SK-N-SH treated with all-trans-retinoic acid at 6 μM for 48 hours (cell line): ENCODE measurements at regions not wholly inside any gene's neighbourhood (a gene's known extent, or its start where the extent isn't known, plus 50 kb on each side); places are given as distances from the start of the nearest gene placed in this dataset.

Experiments used
- ATAC-seq: fragments of 200-7000 bp; cut with Tn5 transposase; 3 replicates; pipeline ENCODE4 v1.9.1; 2020; ENCODE audit warnings: mild to moderate bottlenecking, moderate library complexity
- ARNTL ChIP-seq: fragments of 450-650 bp; formaldehyde crosslinking; IDR thresholded peaks from 2 replicates; pipeline ENCODE4 v1.5.0; 2020; ENCODE audit warnings: low read depth, mild to moderate bottlenecking, moderate library complexity, borderline replicate concordance
- BACH2 ChIP-seq: fragments of 250-450 bp; sonication (Bioruptor Pico); IDR thresholded peaks from 2 replicates; pipeline ENCODE4 v1.9.0; 2021; ENCODE audit warnings: mild to moderate bottlenecking, borderline replicate concordance
- CREB5 ChIP-seq: fragments of 250-450 bp; sonication (Bioruptor Pico); IDR thresholded peaks from 2 replicates; pipeline ENCODE4 v1.5.1; 2020; ENCODE audit warnings: low read depth, mild to moderate bottlenecking, moderate library complexity
- CSDC2 ChIP-seq: fragments of 250-450 bp; sonication (Bioruptor Pico); IDR thresholded peaks from 2 replicates; pipeline ENCODE4 v1.5.0; 2020; ENCODE audit warnings: mild to moderate bottlenecking, moderate library complexity
- CSRNP3 ChIP-seq: fragments of 250-450 bp; sonication (Bioruptor Pico); IDR thresholded peaks from 2 replicates; pipeline ENCODE4 v1.5.1; 2021; ENCODE audit warnings: mild to moderate bottlenecking, moderate library complexity
- GLIS3 ChIP-seq: fragments of 250-450 bp; sonication (Bioruptor Pico); IDR thresholded peaks from 2 replicates; pipeline ENCODE4 v1.5.0; 2020; ENCODE audit warnings: mild to moderate bottlenecking, moderate library complexity
- ISL1 ChIP-seq: fragments of 250-450 bp; sonication (Bioruptor Pico); IDR thresholded peaks from 2 replicates; pipeline ENCODE4 v2.1.2; 2022; ENCODE audit warnings: mild to moderate bottlenecking, moderate library complexity
- OSR1 ChIP-seq: fragments of 250-450 bp; sonication (Bioruptor Pico); IDR thresholded peaks from 2 replicates; pipeline ENCODE4 v1.8.0; 2022; ENCODE audit warnings: moderate library complexity, mild to moderate bottlenecking, inconsistent platforms
- PATZ1 ChIP-seq: fragments of 250-450 bp; sonication (Bioruptor Pico); IDR thresholded peaks from 2 replicates; pipeline ENCODE4 v1.8.0; 2020; ENCODE audit warnings: mild to moderate bottlenecking, moderate library complexity, borderline replicate concordance
- PPARA ChIP-seq: fragments of 250-450 bp; sonication (Bioruptor Pico); IDR thresholded peaks from 2 replicates; pipeline ENCODE4 v1.5.0; 2020; ENCODE audit warnings: mild to moderate bottlenecking, borderline replicate concordance
- RARB ChIP-seq: fragments of 250-450 bp; sonication (Bioruptor Pico); IDR thresholded peaks from 2 replicates; pipeline ENCODE4 v1.8.0; 2021; ENCODE audit warnings: mild to moderate bottlenecking, moderate library complexity
- SNAI2 ChIP-seq: fragments of 250-450 bp; sonication (Bioruptor Pico); IDR thresholded peaks from 2 replicates; pipeline ENCODE4 v1.5.0; 2020; ENCODE audit warnings: mild to moderate bottlenecking, moderate library complexity
- TCF4 ChIP-seq: fragments of 250-450 bp; sonication (Bioruptor Pico); IDR thresholded peaks from 2 replicates; pipeline ENCODE4 v1.8.0; 2021; ENCODE audit warnings: mild to moderate bottlenecking, moderate library complexity, borderline replicate concordance
- TOX ChIP-seq: fragments of 250-450 bp; sonication (Bioruptor Pico); IDR thresholded peaks from 2 replicates; pipeline ENCODE4 v1.8.0; 2021; ENCODE audit warnings: mild to moderate bottlenecking, moderate library complexity, borderline replicate concordance
- ZC3H10 ChIP-seq: fragments of 250-450 bp; sonication (Bioruptor Pico); IDR thresholded peaks from 2 replicates; pipeline ENCODE4 v1.5.1; 2021; ENCODE audit warnings: mild to moderate bottlenecking, moderate library complexity
- ZFP3 ChIP-seq: fragments of 250-450 bp; sonication (Bioruptor Pico); IDR thresholded peaks from 2 replicates; pipeline ENCODE4 v1.5.0; 2020; ENCODE audit warnings: mild to moderate bottlenecking, moderate library complexity
- ZFP30 ChIP-seq: fragments of 450-650 bp; formaldehyde crosslinking; IDR thresholded peaks from 2 replicates; pipeline ENCODE4 v1.5.0; 2022; ENCODE audit warnings: mild to moderate bottlenecking, moderate library complexity
- ZNF565 ChIP-seq: fragments of 450-650 bp; formaldehyde crosslinking; conservative IDR thresholded peaks from 2 replicates; pipeline ENCODE4 v1.5.0; 2020; ENCODE audit warnings: low read depth, mild to moderate bottlenecking, moderate library complexity
- ZNF70 ChIP-seq: fragments of 450-650 bp; formaldehyde crosslinking; IDR thresholded peaks from 2 replicates; pipeline ENCODE4 v1.5.0; 2020; ENCODE audit warnings: mild to moderate bottlenecking, moderate library complexity
- ZNF8 ChIP-seq: fragments of 450-650 bp; formaldehyde crosslinking; IDR thresholded peaks from 2 replicates; pipeline ENCODE4 v1.5.0; 2020; ENCODE audit warnings: mild to moderate bottlenecking, moderate library complexity

GRCh38 chrX:33330798-33331197, 119.4 kb upstream of the DMD start:
- TF ChIP-seq ZFP3 (CRISPR knock-in tag), result no peak
- TF ChIP-seq ZNF565 (CRISPR knock-in tag), result no peak
- TF ChIP-seq CREB5 (CRISPR knock-in tag), result no peak
- no peak for TF ChIP-seq GLIS3 (CRISPR knock-in tag)
- TF ChIP-seq OSR1, result no peak
- TF ChIP-seq ZFP30 (CRISPR knock-in tag), result no peak
- TF ChIP-seq CSRNP3 (CRISPR knock-in tag), result no peak
- TF ChIP-seq PATZ1 (CRISPR knock-in tag), result no peak
- TF ChIP-seq ZC3H10, result no peak
- no peak for TF ChIP-seq CSDC2
- TF ChIP-seq ZNF70 (CRISPR knock-in tag), result no peak
- no peak for TF ChIP-seq ARNTL (CRISPR knock-in tag)

GRCh38 chrX:33324099-33324498, 112.8 kb upstream of the DMD start:
- TF ChIP-seq ARNTL (CRISPR knock-in tag) (no peak), ZNF565 (CRISPR knock-in tag) (no peak), TOX (no peak), ZNF8 (no peak), ISL1 (no peak), ZFP3 (CRISPR knock-in tag) (no peak), BACH2 (CRISPR knock-in tag) (no peak), SNAI2 (CRISPR knock-in tag) (no peak), PPARA (CRISPR knock-in tag) (no peak), ZFP30 (CRISPR knock-in tag) (no peak), CREB5 (CRISPR knock-in tag) (no peak)
- no peak for ATAC-seq

More at GRCh38 chrX:33330798-33331197, 119.4 kb upstream of the DMD start:
- ATAC-seq, result no peak

GRCh38 chrX:33307911-33308354, 96.6 kb upstream of the DMD start:
- peak; percentile 73; the same call in 1 of the 2 replicates for TF ChIP-seq CREB5 (CRISPR knock-in tag)
- peak; percentile 74; the same call in 1 of the 2 replicates for TF ChIP-seq ZNF8
- TF ChIP-seq ISL1, result peak; percentile 91
- no peak for TF ChIP-seq ZNF70 (CRISPR knock-in tag)
- TF ChIP-seq PATZ1 (CRISPR knock-in tag), result no peak
- no peak for ATAC-seq

GRCh38 chrX:33298622-33299021, 87.3 kb upstream of the DMD start:
- TF ChIP-seq BACH2 (CRISPR knock-in tag) (no peak), TCF4 (CRISPR knock-in tag) (no peak), RARB (CRISPR knock-in tag) (no peak), ZNF565 (CRISPR knock-in tag) (no peak), CSDC2 (no peak), CREB5 (CRISPR knock-in tag) (no peak), CSRNP3 (CRISPR knock-in tag) (no peak), ISL1 (no peak), ARNTL (CRISPR knock-in tag) (no peak), ZNF8 (no peak)
- ATAC-seq, result no peak
